NT2/D1 (cell line): ENCODE measurements at regions not wholly inside any gene's neighbourhood (a gene's known extent, or its start where the extent isn't known, plus 50 kb on each side); places are given as distances from the start of the nearest gene placed in this dataset.

Source experiments
- SUZ12 ChIP-seq: IDR thresholded peaks from 2 replicates; pipeline ENCODE4 v1.6.1; 2011; ENCODE audit not compliant: insufficient read length, insufficient read depth; ENCODE audit errors: extremely low read depth
- YY1 ChIP-seq: IDR thresholded peaks from 2 replicates; pipeline ENCODE4 v1.6.1; 2011; ENCODE audit not compliant: insufficient read length, insufficient read depth
- ZNF274 ChIP-seq: IDR thresholded peaks from 2 replicates; pipeline ENCODE4 v1.6.1; 2011; ENCODE audit warnings: mild to moderate bottlenecking, low read depth, low read length

GRCh38 chr16:79883494-79883893 is 283.0 kb upstream of the MAF start:
- TF ChIP-seq SUZ12 = no peak
- TF ChIP-seq ZNF274 = no peak
- no peak for TF ChIP-seq YY1
